Heart right ventricle (tissue), 16 donors: ENCODE measurements at regions not wholly inside any gene's neighbourhood (a gene's known extent, or its start where the extent isn't known, plus 50 kb on each side); places are given as distances from the start of the nearest gene placed in this dataset.

Experiments
- ATAC-seq, 8 donors: fragments of 200-7000 bp; cut with Tn5 transposase; one replicate each; pipeline ENCODE4 v1.9.1; 2020; ENCODE audit warnings: mild to moderate bottlenecking in 8 of 8, moderate library complexity in 8 of 8, moderate number of reproducible peaks in 1 of 8
- DNase-seq, 2 donors: peaks; one replicate each; pipeline ENCODE4 v3.0.0-alpha.2; 2020
- H3K27ac ChIP-seq, 10 donors: fragments of 200-600 bp; sonication (generic) in 2 of 10; one replicate each; pipeline versions ENCODE4 v1.5.0 to v1.8.0; 2020 to 2022; ENCODE audit warnings: mild to moderate bottlenecking in 3 of 10
- H3K27me3 ChIP-seq, 7 donors: fragments of 200-600 bp; one replicate each; pipeline ENCODE4 v1.8.0; 2021 to 2022; ENCODE audit warnings: mild to moderate bottlenecking in 2 of 7
- H3K36me3 ChIP-seq, 9 donors: fragments of 200-600 bp; sonication (generic) in 1 of 9; one replicate each; pipeline versions ENCODE4 v1.5.0 to v1.8.0; 2020 to 2022; ENCODE audit warnings: mild to moderate bottlenecking in 2 of 9
- H3K4me1 ChIP-seq, 9 donors: fragments of 200-600 bp; sonication (generic) in 1 of 9; one replicate each; pipeline versions ENCODE4 v1.5.0 to v1.8.0; 2020 to 2022; ENCODE audit warnings: mild to moderate bottlenecking in 4 of 9
- H3K4me3 ChIP-seq, 10 donors: fragments of 200-600 bp; sonication (generic) in 2 of 10; one replicate each; pipeline versions ENCODE4 v1.5.0 to v1.8.0; 2020 to 2022; ENCODE audit warnings: mild to moderate bottlenecking in 7 of 10, moderate library complexity in 2 of 10
- H3K9me3 ChIP-seq, 11 donors: fragments of 200-600 bp in 10 of 11; sonication (generic) in 2 of 11; one replicate each; pipeline versions ENCODE4 v1.5.0 to v1.8.0; 2013 to 2022; ENCODE audit warnings: mild to moderate bottlenecking in 2 of 11, control low read depth in 1 of 11, moderate library complexity in 1 of 11
- WGBS, 2 donors: extraction: QIAGEN DNeasy Blood & Tissue Kit; methylation state at CpG; one replicate each; pipeline ENCODE4 v1.1.7; 2013; ENCODE audit warnings: inconsistent platforms in 1 of 2; 5-methylcytosine and 5-hydroxymethylcytosine counted together
- intact Hi-C, 10 donors: fragments of 100-400 bp; cut with DNase I; formaldehyde crosslinking; loops; one replicate each; pipeline versions ENCODE4 v1.11.1 to v1.14.2; 2022
- TF ChIP-seq, protein P1 (sequence below), 9 donors: fragments of 200-600 bp; sonication (generic) in 2 of 9; IDR thresholded peaks; one replicate each; pipeline versions ENCODE4 v1.5.0 to v1.8.0; 2021 to 2022; ENCODE audit warnings: antibody characterized with exemption in 9 of 9, mild to moderate bottlenecking in 5 of 9, moderate library complexity in 1 of 9
- donor health status: Arrhythmogenic right ventricular cardiomyopathy.
- donor health status: ischemic (EF 13 %, LVEDD 7.1; RV severe dilation, severe dysfunction).
- donor health status: healthy with polysubstance abuse.
- donor health status: DM: no; HTN: yes; CAD: no.
- donor health status: DM: no; HTN: no; CAD: no.
- donor health status: ischemic (EF 25% LVEDD 6.9; RV normal size, moderate dysfunction).
- donor health status: ischemic (EF 25% LVEDD 5.7; RV mildly dilated, moderate dysfunction).
- donor health status: healthy.
- donor health status: DM: yes; HTN: yes; CAD: no.
- donor health status: Ischemic cardiomyopathy.
- donor health status: ischemic (EF 35%, LVEDD 5.7; RV mildly dilated, moderate dysfunction).
- donor health status: nonischemic (EF 11% LVEDD 7.7; RV severe dilation, severe dysfunction).
- donor health status: DM: yes; HTN: yes; CAD: no.
- donor health status: PGD.
- donor health status: ischemic (EF 29% LVEDD 5.4; RV normal size, mild dysfunction).
- donor health status: nonischemic (EF 23%, LVEDD 6.1; RV moderate dilation, normal function).

DNA sequence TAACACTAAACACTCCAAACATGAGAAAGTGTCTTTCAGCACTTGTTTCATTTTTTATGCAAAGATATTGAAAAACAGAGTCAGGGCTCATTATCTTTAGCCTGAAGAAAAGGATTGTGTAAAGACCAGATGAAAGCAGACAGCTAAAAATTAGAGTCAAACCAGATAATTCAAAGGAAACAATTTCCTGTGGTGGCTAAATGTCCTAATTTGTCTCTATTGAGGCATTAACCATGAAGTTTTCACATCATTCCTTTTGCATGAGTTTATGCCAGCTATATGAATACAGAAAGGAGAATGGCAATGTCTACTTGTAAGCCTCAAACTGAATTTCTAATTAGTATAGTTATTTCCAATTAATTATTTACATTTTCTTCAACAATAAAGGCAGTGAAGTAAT is 338.5 kb downstream of the FSCB start:
- DNase-seq: no peak
- no peak overlapping the region for H3K4me3 ChIP-seq
- TF ChIP-seq, protein P1, sequence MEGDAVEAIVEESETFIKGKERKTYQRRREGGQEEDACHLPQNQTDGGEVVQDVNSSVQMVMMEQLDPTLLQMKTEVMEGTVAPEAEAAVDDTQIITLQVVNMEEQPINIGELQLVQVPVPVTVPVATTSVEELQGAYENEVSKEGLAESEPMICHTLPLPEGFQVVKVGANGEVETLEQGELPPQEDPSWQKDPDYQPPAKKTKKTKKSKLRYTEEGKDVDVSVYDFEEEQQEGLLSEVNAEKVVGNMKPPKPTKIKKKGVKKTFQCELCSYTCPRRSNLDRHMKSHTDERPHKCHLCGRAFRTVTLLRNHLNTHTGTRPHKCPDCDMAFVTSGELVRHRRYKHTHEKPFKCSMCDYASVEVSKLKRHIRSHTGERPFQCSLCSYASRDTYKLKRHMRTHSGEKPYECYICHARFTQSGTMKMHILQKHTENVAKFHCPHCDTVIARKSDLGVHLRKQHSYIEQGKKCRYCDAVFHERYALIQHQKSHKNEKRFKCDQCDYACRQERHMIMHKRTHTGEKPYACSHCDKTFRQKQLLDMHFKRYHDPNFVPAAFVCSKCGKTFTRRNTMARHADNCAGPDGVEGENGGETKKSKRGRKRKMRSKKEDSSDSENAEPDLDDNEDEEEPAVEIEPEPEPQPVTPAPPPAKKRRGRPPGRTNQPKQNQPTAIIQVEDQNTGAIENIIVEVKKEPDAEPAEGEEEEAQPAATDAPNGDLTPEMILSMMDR (IDR thresholded peaks at IDR 0.05): no peak
- no peak for ATAC-seq
- H3K9me3 ChIP-seq: no peaks in the 10 kb centered on the region
- no peaks in the 10 kb centered on the region for H3K36me3 ChIP-seq
- no peak overlapping the region for H3K27ac ChIP-seq
- no peaks in the 10 kb centered on the region for H3K27me3 ChIP-seq
- no peaks in the 10 kb centered on the region for H3K4me1 ChIP-seq
- intact Hi-C loops: no loop called here

DNA sequence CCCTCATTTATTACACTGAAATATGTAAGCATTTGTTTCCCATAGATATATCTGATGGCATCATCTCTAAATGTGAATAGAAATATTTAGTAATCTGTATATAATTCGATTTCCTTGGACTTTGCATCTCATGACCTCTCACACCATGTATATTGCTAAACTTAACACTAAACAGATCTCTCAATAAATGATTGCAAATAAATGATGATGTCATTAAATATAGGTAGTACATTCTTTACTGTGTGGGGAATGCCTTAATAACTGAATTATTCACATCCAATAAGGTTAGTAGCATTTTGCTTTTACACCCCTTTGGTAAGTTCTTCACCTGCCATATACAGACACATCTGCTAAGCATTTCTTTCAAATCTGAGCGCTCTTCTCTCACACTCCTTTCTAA is 340.5 kb downstream of the FSCB start:
- H3K27ac ChIP-seq: no peak overlapping the region
- no peak overlapping the region for H3K4me3 ChIP-seq
- ATAC-seq: no peak
- TF ChIP-seq, protein P1 (IDR thresholded peaks at IDR 0.05): no peak
- no peaks in the 10 kb centered on the region for H3K27me3 ChIP-seq
- intact Hi-C loops: no loop called here
- H3K4me1 ChIP-seq: no peaks in the 10 kb centered on the region
- H3K36me3 ChIP-seq: no peaks in the 10 kb centered on the region
- DNase-seq: no peak
- WGBS, 2 donors: 76 to 80% methylated on average over 2 of the region's 2 CpGs
- peaks cover 0 to 4% (median 0%) of the 10 kb centered on the region in 11 donors for H3K9me3 ChIP-seq

DNA sequence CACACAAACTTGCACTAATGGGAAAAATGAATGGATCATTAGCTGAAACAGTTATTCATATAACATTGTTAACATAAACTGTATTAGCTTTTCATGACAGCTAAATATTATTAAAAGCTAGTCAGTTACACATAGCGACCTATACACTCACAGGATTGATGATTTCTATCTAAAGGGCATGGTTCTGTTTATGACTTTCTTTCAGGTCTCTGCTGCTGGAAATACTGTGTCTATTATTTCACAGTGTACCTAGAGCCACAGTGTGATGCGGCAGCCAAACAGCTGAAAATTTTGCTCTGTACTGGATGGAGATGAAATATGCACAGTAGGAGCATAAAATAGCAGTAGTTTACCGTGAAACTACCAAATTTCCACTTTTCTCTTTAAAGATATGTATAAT is 341.1 kb downstream of the FSCB start:
- intact Hi-C loops: no loop called here
- Histone ChIP-seq H3K27ac (no peak overlapping the region), H3K27me3 (no peaks in the 10 kb centered on the region), H3K4me1 (no peaks in the 10 kb centered on the region), H3K9me3 (peaks cover 0 to 4% (median 0%) of the 10 kb centered on the region in 11 donors), H3K36me3 (no peaks in the 10 kb centered on the region), H3K4me3 (no peak overlapping the region)
- ATAC-seq (no peak), DNase-seq (no peak)
- TF ChIP-seq, protein P1 (IDR thresholded peaks at IDR 0.05): no peak
- 80 to 87% methylated on average over 3 of the region's 3 CpGs for WGBS, 2 donors

DNA sequence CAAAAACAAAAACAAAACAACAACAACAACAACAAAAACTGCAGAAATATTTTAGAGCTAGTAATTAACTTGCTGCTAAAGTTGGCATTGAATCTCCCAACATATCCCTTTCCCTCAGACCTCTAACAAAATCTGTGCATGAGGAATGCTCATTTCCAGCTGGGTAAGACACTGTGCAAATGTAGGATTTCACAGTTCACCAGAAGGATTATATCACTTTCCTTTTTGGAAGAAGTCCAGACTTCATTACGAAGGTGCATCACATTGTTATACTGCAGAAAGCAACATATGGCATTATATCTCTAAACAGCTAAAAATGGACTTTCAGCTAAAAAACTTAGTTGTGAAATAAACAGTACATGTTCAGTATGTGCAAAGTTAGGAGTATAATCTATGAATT is 341.8 kb downstream of the FSCB start:
- DNase-seq: no peak
- 32 to 48% methylated on average over 1 of the region's 1 CpG for WGBS, 2 donors
- ATAC-seq: no peak
- Histone ChIP-seq H3K4me3 (no peak overlapping the region), H3K4me1 (no peaks in the 10 kb centered on the region), H3K36me3 (no peaks in the 10 kb centered on the region), H3K27me3 (no peaks in the 10 kb centered on the region), H3K27ac (no peak overlapping the region), H3K9me3 (peaks cover 0 to 4% (median 0%) of the 10 kb centered on the region in 11 donors)
- TF ChIP-seq, protein P1 (IDR thresholded peaks at IDR 0.05): no peak
- intact Hi-C loops: no loop called here

DNA sequence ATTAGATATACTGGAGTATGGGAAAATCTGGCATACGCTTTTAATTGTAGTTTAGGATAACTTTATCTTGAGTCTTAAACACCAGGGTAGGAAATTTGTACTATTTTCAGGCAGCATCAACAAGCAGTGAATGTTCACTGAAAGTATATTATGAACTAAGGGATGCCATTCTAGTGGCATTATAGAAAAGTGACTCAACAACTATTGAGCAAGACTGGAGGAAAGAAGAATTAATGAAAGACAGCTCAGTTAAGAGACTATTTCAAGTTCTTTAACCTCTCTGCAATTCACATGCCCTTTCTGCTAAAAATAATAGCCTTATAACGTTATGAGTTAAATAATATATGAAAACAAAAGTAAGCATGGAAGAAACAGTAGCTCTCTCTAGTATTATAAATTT is 343.1 kb downstream of the FSCB start:
- DNase-seq (no peak), ATAC-seq (no peak)
- Histone ChIP-seq H3K4me1 (no peaks in the 10 kb centered on the region), H3K9me3 (peaks cover 0 to 4% (median 0%) of the 10 kb centered on the region in 11 donors), H3K27ac (no peak overlapping the region), H3K4me3 (no peak overlapping the region), H3K27me3 (no peaks in the 10 kb centered on the region), H3K36me3 (no peaks in the 10 kb centered on the region)
- intact Hi-C loops: no loop called here
- WGBS, 2 donors: 72 to 81% methylated on average over 2 of the region's 2 CpGs
- TF ChIP-seq, protein P1 (IDR thresholded peaks at IDR 0.05): no peak
